ENCODE measurements at regions not wholly inside any gene's neighbourhood (a gene's known extent, or its start where the extent isn't known, plus 50 kb on each side); places are given as distances from the start of the nearest gene placed in this dataset.

- TF ChIP-seq CTCF (IDR thresholded peaks at IDR 0.05) (no peak), POLR2A (IDR thresholded peaks at IDR 0.05) (no peak)
These were observed 1117.0 kb upstream of the PHF14 start for GRCh38 chr7:9856668-9857067.
